ENCODE measurements at regions not wholly inside any gene's neighbourhood (a gene's known extent, or its start where the extent isn't known, plus 50 kb on each side); places are given as distances from the start of the nearest gene placed in this dataset.

- ATAC-seq, result no peak
- Histone ChIP-seq H3K36me3 (no peaks in the 10 kb centered on the region), H3K9me3 (no peaks in the 10 kb centered on the region), H3K27me3 (peaks cover 0 to 5% (median 0%) of the 10 kb centered on the region in 3 donors), H3K4me3 (no peak overlapping the region), H3K4me1 (no peaks in the 10 kb centered on the region), H3K27ac (no peak overlapping the region)
- no peak for DNase-seq
- in situ Hi-C loops (cut with MboI; ENCODE audit: low sequenced_read_pairs in 4 of 4) (no loop called here), intact Hi-C loops (cut with DNase I; ENCODE audit: low total_unique reads) (no loop called here)
- TF ChIP-seq CTCF (IDR thresholded peaks at IDR 0.05 in 4 of 5, conservative IDR thresholded peaks at IDR 0.05 in 1 of 5) (no peak), POLR2A (IDR thresholded peaks at IDR 0.05) (no peak)
Observed at GRCh38 chr11:116100016-116100415, 595.8 kb upstream of the CADM1 start.

- H3K27ac ChIP-seq, result no peak overlapping the region
- intact Hi-C loops (cut with DNase I; ENCODE audit: low total_unique reads) (no loop called here), in situ Hi-C loops (cut with MboI; ENCODE audit: low sequenced_read_pairs in 4 of 4) (no loop called here)
- no peaks in the 10 kb centered on the region for H3K36me3 ChIP-seq
- H3K27me3 ChIP-seq, result peaks cover 0 to 5% (median 0%) of the 10 kb centered on the region in 3 donors
- DNase-seq (no peak), ATAC-seq (no peak)
- TF ChIP-seq CTCF (IDR thresholded peaks at IDR 0.05 in 4 of 5, conservative IDR thresholded peaks at IDR 0.05 in 1 of 5) (no peak), POLR2A (IDR thresholded peaks at IDR 0.05) (no peak)
- H3K4me3 ChIP-seq, result no peak overlapping the region
- no peaks in the 10 kb centered on the region for H3K4me1 ChIP-seq
- H3K9me3 ChIP-seq, result no peaks in the 10 kb centered on the region
Observed at GRCh38 chr11:116099541-116099940, 595.3 kb upstream of the CADM1 start.

GRCh38 chr11:116096272-116096995, 592.2 kb upstream of the CADM1 start:
- Histone ChIP-seq H3K27me3 (peaks cover 0 to 5% (median 0%) of the 10 kb centered on the region in 3 donors), H3K36me3 (no peaks in the 10 kb centered on the region), H3K27ac (no peak overlapping the region), H3K4me3 (no peak overlapping the region), H3K4me1 (no peaks in the 10 kb centered on the region), H3K9me3 (no peaks in the 10 kb centered on the region)
- ATAC-seq (no peak), DNase-seq (no peak)
- TF ChIP-seq POLR2A (IDR thresholded peaks at IDR 0.05) (no peak), CTCF (IDR thresholded peaks at IDR 0.05 in 4 of 5, conservative IDR thresholded peaks at IDR 0.05 in 1 of 5) (no peak)
- in situ Hi-C loops (cut with MboI; ENCODE audit: low sequenced_read_pairs in 4 of 4), result no loop called here
- intact Hi-C loops (cut with DNase I; ENCODE audit: low total_unique reads), result no loop called here

GRCh38 chr11:116093481-116094270, 589.5 kb upstream of the CADM1 start:
- Histone ChIP-seq H3K4me1 (no peaks in the 10 kb centered on the region), H3K36me3 (no peaks in the 10 kb centered on the region), H3K4me3 (no peak overlapping the region), H3K27ac (no peak overlapping the region), H3K27me3 (peaks cover 0 to 5% (median 0%) of the 10 kb centered on the region in 3 donors), H3K9me3 (no peaks in the 10 kb centered on the region)
- ATAC-seq, result no peak
- in situ Hi-C loops (cut with MboI; ENCODE audit: low sequenced_read_pairs in 4 of 4), result no loop called here
- no peak for TF ChIP-seq CTCF (IDR thresholded peaks at IDR 0.05 in 4 of 5, conservative IDR thresholded peaks at IDR 0.05 in 1 of 5)
- TF ChIP-seq POLR2A (IDR thresholded peaks at IDR 0.05), result no peak
- no peak for DNase-seq
- intact Hi-C loops (cut with DNase I; ENCODE audit: low total_unique reads), result no loop called here

All from gastrocnemius medialis (tissue), 4 donors.